ENCODE measurements at regions not wholly inside any gene's neighbourhood (a gene's known extent, or its start where the extent isn't known, plus 50 kb on each side); places are given as distances from the start of the nearest gene placed in this dataset.

DNA sequence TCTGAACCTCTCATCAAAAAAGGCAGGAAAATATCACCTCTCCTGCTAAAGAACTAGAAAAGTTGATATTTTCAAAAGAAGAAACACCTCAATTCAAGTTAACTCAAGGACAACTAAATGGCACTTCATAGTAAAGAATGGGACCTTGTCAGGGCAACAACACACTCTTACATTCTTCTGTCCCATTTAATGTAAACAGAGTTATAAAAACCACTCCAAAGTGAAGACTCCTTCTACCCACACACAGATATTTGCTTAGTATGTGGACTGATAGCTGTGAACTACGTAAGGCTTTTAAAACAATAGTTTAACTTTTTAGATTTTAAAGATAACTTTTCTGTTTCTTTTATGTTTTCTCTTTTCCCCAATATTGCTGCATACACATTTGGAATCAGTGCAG, 118.3 kb downstream of the ZNF37A start:
- Histone ChIP-seq H3K4me2 (replicated peaks; ENCODE audit: extremely low read depth, low read length, poor library complexity, severe bottlenecking) (no peak overlapping the region), H3K27me3 (ENCODE audit: control insufficient read depth in 2 of 2, insufficient read depth in 2 of 2, low read length in 2 of 2) (no peaks in the 10 kb centered on the region), H3K36me3 (replicated peaks in 1 of 2; ENCODE audit: control insufficient read depth in 1 of 2, insufficient read depth in 2 of 2, low read length in 2 of 2) (no peaks in the 10 kb centered on the region), H4K20me1 (ENCODE audit: insufficient read depth, low read length) (no peaks in the 10 kb centered on the region), H3K27ac (ENCODE audit: low read depth in 1 of 2, low read length in 2 of 2) (no peak overlapping the region), H3K9ac (ENCODE audit: insufficient read depth, low read length, poor library complexity, severe bottlenecking) (no peak overlapping the region), H3K4me1 (ENCODE audit: control insufficient read depth in 1 of 2, insufficient read depth in 2 of 2, low read length in 2 of 2) (no peaks in the 10 kb centered on the region), H3K79me2 (ENCODE audit: insufficient read depth, low read length) (no peaks in the 10 kb centered on the region), H3K9me3 (replicated peaks in 1 of 2; ENCODE audit: control insufficient read depth in 1 of 2, insufficient read depth in 1 of 2, low read length in 2 of 2) (peaks cover 19 to 22% of the 10 kb centered on the region in 2 donors), H2AFZ (ENCODE audit: insufficient read depth, low read depth, low read length, poor library complexity, severe bottlenecking) (no peak overlapping the region), H3K4me3 (replicated peaks in 1 of 3; ENCODE audit: low read depth in 2 of 3, low read length in 3 of 3) (no peak overlapping the region)
- WGBS (ENCODE audit: insufficient coverage) = no CpG with 5 or more reads among the region's 1 CpG
- DNase-seq = no peak
- intact Hi-C loops (cut with micrococcal nuclease) = no loop called here
- Mint-ChIP-seq H3K4me3 (no peak overlapping the region), H3K27ac (no peak overlapping the region), H3K36me3 (no peaks in the 10 kb centered on the region), H3K9me3 (peaks cover 6 to 24% (median 12%) of the 10 kb centered on the region in 7 donors), H3K4me1 (no peaks in the 10 kb centered on the region), H3K27me3 (ENCODE audit: low read depth in 3 of 3) (peaks cover 0 to 2% (median 0%) of the 10 kb centered on the region in 3 donors)
- no peak for TF ChIP-seq CTCF (IDR thresholded peaks at IDR 0.05)

- Mint-ChIP-seq H3K36me3 (no peaks in the 10 kb centered on the region), H3K27me3 (ENCODE audit: low read depth in 3 of 3) (no peaks in the 10 kb centered on the region), H3K27ac (no peak overlapping the region), H3K9me3 (peaks cover 14 to 34% (median 23%) of the 10 kb centered on the region in 7 donors), H3K4me1 (no peaks in the 10 kb centered on the region), H3K4me3 (no peak overlapping the region)
- intact Hi-C loops (cut with micrococcal nuclease) = no loop called here
- Histone ChIP-seq H3K4me3 (replicated peaks in 1 of 3; ENCODE audit: low read depth in 2 of 3, low read length in 3 of 3) (no peak overlapping the region), H3K36me3 (replicated peaks in 1 of 2; ENCODE audit: control insufficient read depth in 1 of 2, insufficient read depth in 2 of 2, low read length in 2 of 2) (no peaks in the 10 kb centered on the region), H3K79me2 (ENCODE audit: insufficient read depth, low read length) (no peaks in the 10 kb centered on the region), H3K4me2 (replicated peaks; ENCODE audit: extremely low read depth, low read length, poor library complexity, severe bottlenecking) (no peak overlapping the region), H4K20me1 (ENCODE audit: insufficient read depth, low read length) (no peaks in the 10 kb centered on the region), H3K9me3 (replicated peaks in 1 of 2; ENCODE audit: control insufficient read depth in 1 of 2, insufficient read depth in 1 of 2, low read length in 2 of 2) (peaks cover 26 to 33% of the 10 kb centered on the region in 2 donors), H3K27ac (ENCODE audit: low read depth in 1 of 2, low read length in 2 of 2) (no peak overlapping the region), H3K4me1 (ENCODE audit: control insufficient read depth in 1 of 2, insufficient read depth in 2 of 2, low read length in 2 of 2) (no peaks in the 10 kb centered on the region), H2AFZ (ENCODE audit: insufficient read depth, low read depth, low read length, poor library complexity, severe bottlenecking) (no peak overlapping the region), H3K9ac (ENCODE audit: insufficient read depth, low read length, poor library complexity, severe bottlenecking) (no peak overlapping the region), H3K27me3 (ENCODE audit: control insufficient read depth in 2 of 2, insufficient read depth in 2 of 2, low read length in 2 of 2) (no peaks in the 10 kb centered on the region)
- DNase-seq = no peak
- WGBS (ENCODE audit: insufficient coverage) = no CpG with 5 or more reads among the region's 2 CpGs
- TF ChIP-seq CTCF (IDR thresholded peaks at IDR 0.05) = no peak
Measured at GRCh38 chr10:38226385-38226784, 132.2 kb downstream of the ZNF37A start.

Measured in CD14-positive monocyte (primary cell).